SK-N-SH (cell line): ENCODE measurements at regions not wholly inside any gene's neighbourhood (a gene's known extent, or its start where the extent isn't known, plus 50 kb on each side); places are given as distances from the start of the nearest gene placed in this dataset.

Source experiments
- CTCF ChIA-PET: fragments of 300-600, 350-600 bp; formaldehyde crosslinking; extraction: SDS; loops from one replicate; lab custom pipeline; 2021; lab: Yijun Ruan, JAX
- POLR2A ChIA-PET: fragments of 350-600 bp; sonication (Branson Sonifier 250); formaldehyde crosslinking; extraction: SDS; loops from one replicate; lab custom pipeline; 2020; ENCODE audit warnings: antibody characterized with exemption, inconsistent platforms; lab: Yijun Ruan, JAX
- DNase-seq: peaks from one replicate; pipeline ENCODE4 v3.0.0; 2012
- H2AFZ ChIP-seq: fragments of 200-600 bp; sonication (generic); 2 replicates; pipeline ENCODE4 v1.8.1; 2016; ENCODE audit warnings: antibody characterized with exemption, mild to moderate bottlenecking, low read depth
- H3F3A ChIP-seq: fragments of 200-600 bp; sonication (generic); replicated peaks from 2 replicates; pipeline ENCODE3; 2016; ENCODE audit warnings: antibody characterized with exemption, mild to moderate bottlenecking; ENCODE audit not compliant: insufficient read depth
- H3K27ac ChIP-seq, 2 experiments: fragments of 200-500 bp in 1 of 2; fragments of 200-600 bp in 1 of 2; sonication (Bioruptor generic) in 1 of 2; sonication (generic), shearing (Covaris generic) in 1 of 2; 2 replicates each; pipeline versions ENCODE4 v1.5.1 to v1.6.1; 2014 to 2016; ENCODE audit warnings: low read depth in 2 of 2, inconsistent platforms in 1 of 2, low read length in 1 of 2, mild to moderate bottlenecking in 1 of 2, mixed read lengths in 1 of 2
- H3K27me3 ChIP-seq: fragments of 200-600 bp; sonication (generic), shearing (Covaris generic); 2 replicates; pipeline ENCODE4 v1.6.1; 2016; ENCODE audit warnings: mixed run types; ENCODE audit not compliant: insufficient read depth
- H3K36me3 ChIP-seq, 2 experiments: fragments of 200-500 bp in 1 of 2; fragments of 200-600 bp in 1 of 2; sonication (Bioruptor generic) in 1 of 2; sonication (generic) in 1 of 2; replicated peaks in 1 of 2; 2 replicates each; pipeline versions ENCODE3 to v1.5.1; 2014 to 2016; ENCODE audit warnings: low read length in 1 of 2, mild to moderate bottlenecking in 1 of 2; ENCODE audit not compliant: insufficient read depth in 2 of 2, control insufficient read depth in 1 of 2
- H3K4me1 ChIP-seq, 2 experiments: fragments of 200-500 bp in 1 of 2; fragments of 200-600 bp in 1 of 2; sonication (Bioruptor generic) in 1 of 2; sonication (generic), shearing (Covaris generic) in 1 of 2; 2 replicates each; pipeline versions ENCODE4 v1.5.1 to v1.6.1; 2014 to 2016; ENCODE audit warnings: low read depth in 1 of 2, low read length in 1 of 2, mixed run types in 1 of 2; ENCODE audit not compliant: insufficient read depth in 2 of 2, control insufficient read depth in 1 of 2
- H3K4me2 ChIP-seq: fragments of 200-600 bp; sonication (generic), shearing (Covaris generic); 2 replicates; pipeline ENCODE4 v1.6.1; 2017; ENCODE audit warnings: mixed run types
- H3K4me3 ChIP-seq, 2 experiments: fragments of 200-500 bp in 1 of 2; fragments of 200-600 bp in 1 of 2; sonication (Bioruptor generic) in 1 of 2; sonication (generic), shearing (Covaris generic) in 1 of 2; 2 replicates each; pipeline versions ENCODE4 v1.5.1 to v1.8.1; 2014 to 2016; ENCODE audit warnings: low read depth in 2 of 2, inconsistent platforms in 1 of 2, low read length in 1 of 2, mild to moderate bottlenecking in 1 of 2, mixed read lengths in 1 of 2, moderate library complexity in 1 of 2
- H3K79me2 ChIP-seq: fragments of 200-600 bp; sonication (generic); 2 replicates; pipeline ENCODE4 v1.8.1; 2017; ENCODE audit warnings: mild to moderate bottlenecking; ENCODE audit not compliant: insufficient read depth
- H3K9ac ChIP-seq: fragments of 200-600 bp; sonication (generic); 2 replicates; pipeline ENCODE4 v1.6.1; 2017; ENCODE audit warnings: mixed run types
- H3K9me2 ChIP-seq: fragments of 200-600 bp; sonication (generic); 2 replicates; pipeline ENCODE4 v1.6.1; 2017; ENCODE audit warnings: mixed run types
- H3K9me3 ChIP-seq: fragments of 200-600 bp; sonication (generic); 2 replicates; pipeline ENCODE4 v1.6.1; 2017; ENCODE audit warnings: mixed run types, mild to moderate bottlenecking, moderate library complexity
- H4K20me1 ChIP-seq: fragments of 200-600 bp; sonication (generic); 2 replicates; pipeline ENCODE4 v1.6.1; 2017; ENCODE audit warnings: mild to moderate bottlenecking, mixed run types; ENCODE audit not compliant: insufficient read depth
- CTCF ChIP-seq: fragments of 200-600 bp; sonication (generic); IDR thresholded peaks from 2 replicates; pipeline ENCODE4 v1.6.1; 2017; ENCODE audit warnings: antibody characterized with exemption, mild to moderate bottlenecking, moderate library complexity
- EP300 ChIP-seq, 2 experiments: IDR thresholded peaks; 2 replicates each; pipeline versions ENCODE4 v1.4.0 to v1.6.1; 2012; ENCODE audit warnings: borderline replicate concordance in 1 of 2, low read depth in 1 of 2, low read length in 1 of 2
- MEF2A ChIP-seq: IDR thresholded peaks from 2 replicates; pipeline ENCODE4 v1.4.0; 2012; ENCODE audit warnings: low read depth, borderline replicate concordance
- NRF1 ChIP-seq: IDR thresholded peaks from 2 replicates; pipeline ENCODE4 v1.6.1; 2012; ENCODE audit warnings: low read depth, mild to moderate bottlenecking, low read length
- RCOR1 ChIP-seq: fragments of 150-350 bp; IDR thresholded peaks from 2 replicates; pipeline ENCODE4 v1.6.1; 2017; ENCODE audit warnings: antibody characterized with exemption, low read length
- SIN3A ChIP-seq: IDR thresholded peaks from 2 replicates; pipeline ENCODE4 v1.6.1; 2012; ENCODE audit warnings: low read depth, mild to moderate bottlenecking, low read length, moderate library complexity, borderline replicate concordance
- TAF1 ChIP-seq: IDR thresholded peaks from 2 replicates; pipeline ENCODE4 v1.6.1; 2012; ENCODE audit warnings: low read depth, mild to moderate bottlenecking, low read length, moderate library complexity, borderline replicate concordance
- YY1 ChIP-seq: IDR thresholded peaks from 2 replicates; pipeline ENCODE4 v1.4.0; 2012; ENCODE audit warnings: low read depth, mild to moderate bottlenecking
- WGBS: methylation state at CpG from one replicate; pipeline ENCODE4 v1.1.6; 2017; ENCODE audit warnings: low lambda C conversion rate; 5-methylcytosine and 5-hydroxymethylcytosine counted together
- TF ChIP-seq, protein P1 (sequence below): IDR thresholded peaks from 2 replicates; pipeline ENCODE4; 2012
- TF ChIP-seq, protein P2 (sequence below): IDR thresholded peaks from 2 replicates; pipeline ENCODE4 v1.4.0; 2012; ENCODE audit warnings: low read depth, borderline replicate concordance

DNA sequence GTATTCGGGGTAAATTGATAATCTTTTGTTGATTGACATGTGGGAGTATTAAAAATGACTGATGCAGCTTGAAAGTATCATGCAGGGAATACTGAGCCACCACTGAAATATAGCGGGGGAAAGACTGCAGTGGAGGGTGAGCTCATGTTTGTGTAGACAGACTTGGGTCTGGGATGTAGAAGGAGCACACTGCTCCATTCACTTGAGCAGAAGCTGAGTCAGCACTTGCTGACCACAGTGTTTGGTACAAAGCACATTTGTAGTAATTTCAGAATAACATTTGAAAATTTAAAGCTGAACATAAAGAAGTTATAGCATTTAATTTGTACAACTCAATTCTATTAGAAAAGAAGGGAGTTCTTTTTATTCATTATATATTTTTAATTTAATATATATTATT is 304.3 kb upstream of the PRICKLE1 start:
- ChIA-PET POLR2A (no interaction called here), CTCF (no interaction called here)
- Histone ChIP-seq H3K4me1 (peaks cover 0 to 2% of the 10 kb centered on the region in 2 experiments; a peak in 1 of 4 replicates), H3K9me2 (no peaks in the 10 kb centered on the region), H3K4me3 (no peak overlapping the region), H3K4me2 (no peak overlapping the region), H3K27ac (no peak overlapping the region), H3F3A (no peaks in the 10 kb centered on the region), H3K9me3 (no peaks in the 10 kb centered on the region), H2AFZ (no peak overlapping the region), H4K20me1 (no peaks in the 10 kb centered on the region), H3K27me3 (no peaks in the 10 kb centered on the region), H3K9ac (no peak overlapping the region), H3K79me2 (no peaks in the 10 kb centered on the region), H3K36me3 (no peaks in the 10 kb centered on the region)
- 41% methylated on average over 2 of the region's 2 CpGs for WGBS
- no peak for TF ChIP-seq YY1
- TF ChIP-seq MEF2A: no peak
- TF ChIP-seq RCOR1: no peak
- TF ChIP-seq, protein P1, sequence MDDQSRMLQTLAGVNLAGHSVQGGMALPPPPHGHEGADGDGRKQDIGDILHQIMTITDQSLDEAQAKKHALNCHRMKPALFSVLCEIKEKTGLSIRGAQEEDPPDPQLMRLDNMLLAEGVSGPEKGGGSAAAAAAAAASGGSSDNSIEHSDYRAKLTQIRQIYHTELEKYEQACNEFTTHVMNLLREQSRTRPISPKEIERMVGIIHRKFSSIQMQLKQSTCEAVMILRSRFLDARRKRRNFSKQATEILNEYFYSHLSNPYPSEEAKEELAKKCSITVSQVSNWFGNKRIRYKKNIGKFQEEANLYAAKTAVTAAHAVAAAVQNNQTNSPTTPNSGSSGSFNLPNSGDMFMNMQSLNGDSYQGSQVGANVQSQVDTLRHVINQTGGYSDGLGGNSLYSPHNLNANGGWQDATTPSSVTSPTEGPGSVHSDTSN: no peak
- TF ChIP-seq, protein P2, sequence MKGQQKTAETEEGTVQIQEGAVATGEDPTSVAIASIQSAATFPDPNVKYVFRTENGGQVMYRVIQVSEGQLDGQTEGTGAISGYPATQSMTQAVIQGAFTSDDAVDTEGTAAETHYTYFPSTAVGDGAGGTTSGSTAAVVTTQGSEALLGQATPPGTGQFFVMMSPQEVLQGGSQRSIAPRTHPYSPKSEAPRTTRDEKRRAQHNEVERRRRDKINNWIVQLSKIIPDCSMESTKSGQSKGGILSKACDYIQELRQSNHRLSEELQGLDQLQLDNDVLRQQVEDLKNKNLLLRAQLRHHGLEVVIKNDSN: no peak
- TF ChIP-seq NRF1: no peak
- no peak for TF ChIP-seq SIN3A
- no peak for TF ChIP-seq CTCF
- no peak for TF ChIP-seq TAF1
- no peak for DNase-seq

- no peak overlapping the region for H3K9ac ChIP-seq
- no peaks in the 10 kb centered on the region for H3K79me2 ChIP-seq
- no peaks in the 10 kb centered on the region for H3F3A ChIP-seq
- no peak overlapping the region for H2AFZ ChIP-seq
- POLR2A ChIA-PET: no interaction called here
- H3K9me3 ChIP-seq: no peaks in the 10 kb centered on the region
- H3K27ac ChIP-seq: no peak overlapping the region
- 45% methylated on average over 4 of the region's 4 CpGs for WGBS
- H4K20me1 ChIP-seq: no peaks in the 10 kb centered on the region
- DNase-seq: no peak
- no peak overlapping the region for H3K4me3 ChIP-seq
- H3K4me1 ChIP-seq: peaks cover 0 to 2% of the 10 kb centered on the region in 2 experiments; a peak in 1 of 4 replicates
- no peak overlapping the region for H3K4me2 ChIP-seq
- TF ChIP-seq TAF1: no peak
- TF ChIP-seq EP300 (IDR thresholded peaks at IDR 0.05; ENCODE audit: borderline replicate concordance in 1 of 2, low read depth in 1 of 2, low read length in 1 of 2): no peak
- TF ChIP-seq, all 33 proteins: peak for 0
- CTCF ChIA-PET: no interaction called here
- Histone ChIP-seq H3K27me3 (no peaks in the 10 kb centered on the region), H3K9me2 (no peaks in the 10 kb centered on the region), H3K36me3 (no peaks in the 10 kb centered on the region)
Observed at GRCh38 chr12:42892702-42893551, 303.4 kb upstream of the PRICKLE1 start.
